ENCODE measurements at regions not wholly inside any gene's neighbourhood (a gene's known extent, or its start where the extent isn't known, plus 50 kb on each side); places are given as distances from the start of the nearest gene placed in this dataset.

GRCh38 chr5:82405618-82406204 is 127.6 kb upstream of the RPS23 start:
- peak overlapping the region; percentile 100 for H3K27ac ChIP-seq (ENCODE audit: poor library complexity, severe bottlenecking)
- H3K9me3 ChIP-seq (ENCODE audit: severe bottlenecking), result peaks cover 6% of the 10 kb centered on the region
- no peak overlapping the region for H3K4me3 ChIP-seq (ENCODE audit: severe bottlenecking)
- no peaks in the 10 kb centered on the region for H3K36me3 ChIP-seq (ENCODE audit: low read depth)
- ATAC-seq (ENCODE audit: low read depth) (peak; percentile 89), DNase-seq (ENCODE audit: low spot score) (peak; percentile 76)
- TF ChIP-seq CTCF (IDR thresholded peaks at IDR 0.05; ENCODE audit: poor library complexity, severe bottlenecking), result peak; percentile 6
- H3K4me1 ChIP-seq (ENCODE audit: insufficient read depth, poor library complexity, severe bottlenecking), result peaks cover 25% of the 10 kb centered on the region
- no peaks in the 10 kb centered on the region for H3K27me3 ChIP-seq (ENCODE audit: insufficient read depth, poor library complexity, severe bottlenecking)

GRCh38 chr5:82405161-82405560 is 127.0 kb upstream of the RPS23 start:
- Histone ChIP-seq H3K4me3 (ENCODE audit: severe bottlenecking) (no peak overlapping the region), H3K36me3 (ENCODE audit: low read depth) (no peaks in the 10 kb centered on the region), H3K4me1 (ENCODE audit: insufficient read depth, poor library complexity, severe bottlenecking) (peaks cover 25% of the 10 kb centered on the region), H3K27ac (ENCODE audit: poor library complexity, severe bottlenecking) (peak overlapping the region; percentile 100), H3K9me3 (ENCODE audit: severe bottlenecking) (peaks cover 6% of the 10 kb centered on the region), H3K27me3 (ENCODE audit: insufficient read depth, poor library complexity, severe bottlenecking) (no peaks in the 10 kb centered on the region)
- TF ChIP-seq CTCF (IDR thresholded peaks at IDR 0.05; ENCODE audit: poor library complexity, severe bottlenecking), result no peak
- ATAC-seq (ENCODE audit: low read depth) (peak; percentile 61), DNase-seq (ENCODE audit: low spot score) (no peak)

GRCh38 chr5:82404382-82404945 is 126.3 kb upstream of the RPS23 start:
- H3K27me3 ChIP-seq (ENCODE audit: insufficient read depth, poor library complexity, severe bottlenecking), result no peaks in the 10 kb centered on the region
- ATAC-seq (ENCODE audit: low read depth), result no peak
- DNase-seq (ENCODE audit: low spot score), result no peak
- TF ChIP-seq CTCF (IDR thresholded peaks at IDR 0.05; ENCODE audit: poor library complexity, severe bottlenecking), result no peak
- peaks cover 6% of the 10 kb centered on the region for H3K9me3 ChIP-seq (ENCODE audit: severe bottlenecking)
- peaks cover 25% of the 10 kb centered on the region for H3K4me1 ChIP-seq (ENCODE audit: insufficient read depth, poor library complexity, severe bottlenecking)
- no peak overlapping the region for H3K4me3 ChIP-seq (ENCODE audit: severe bottlenecking)
- peak overlapping the region; percentile 100 for H3K27ac ChIP-seq (ENCODE audit: poor library complexity, severe bottlenecking)
- no peaks in the 10 kb centered on the region for H3K36me3 ChIP-seq (ENCODE audit: low read depth)

GRCh38 chr5:82403724-82404123 is 125.6 kb upstream of the RPS23 start:
- H3K4me3 ChIP-seq (ENCODE audit: severe bottlenecking), result no peak overlapping the region
- H3K4me1 ChIP-seq (ENCODE audit: insufficient read depth, poor library complexity, severe bottlenecking), result peaks cover 28% of the 10 kb centered on the region
- no peak for ATAC-seq (ENCODE audit: low read depth)
- no peak for TF ChIP-seq CTCF (IDR thresholded peaks at IDR 0.05; ENCODE audit: poor library complexity, severe bottlenecking)
- peak overlapping the region; percentile 100 for H3K27ac ChIP-seq (ENCODE audit: poor library complexity, severe bottlenecking)
- no peak for DNase-seq (ENCODE audit: low spot score)
- no peaks in the 10 kb centered on the region for H3K36me3 ChIP-seq (ENCODE audit: low read depth)
- no peaks in the 10 kb centered on the region for H3K27me3 ChIP-seq (ENCODE audit: insufficient read depth, poor library complexity, severe bottlenecking)
- H3K9me3 ChIP-seq (ENCODE audit: severe bottlenecking), result peaks cover 6% of the 10 kb centered on the region

- no peaks in the 10 kb centered on the region for H3K36me3 ChIP-seq (ENCODE audit: low read depth)
- H3K9me3 ChIP-seq (ENCODE audit: severe bottlenecking), result peaks cover 6% of the 10 kb centered on the region
- no peak for TF ChIP-seq CTCF (IDR thresholded peaks at IDR 0.05; ENCODE audit: poor library complexity, severe bottlenecking)
- H3K4me1 ChIP-seq (ENCODE audit: insufficient read depth, poor library complexity, severe bottlenecking), result peaks cover 29% of the 10 kb centered on the region
- no peak for DNase-seq (ENCODE audit: low spot score)
- no peak overlapping the region for H3K27ac ChIP-seq (ENCODE audit: poor library complexity, severe bottlenecking)
- H3K4me3 ChIP-seq (ENCODE audit: severe bottlenecking), result no peak overlapping the region
- H3K27me3 ChIP-seq (ENCODE audit: insufficient read depth, poor library complexity, severe bottlenecking), result no peaks in the 10 kb centered on the region
- no peak for ATAC-seq (ENCODE audit: low read depth)
Observed at GRCh38 chr5:82403026-82403425, 124.9 kb upstream of the RPS23 start.

Data from RWPE2 (cell line).